Hepatocyte (in vitro differentiated cells): ENCODE measurements at regions not wholly inside any gene's neighbourhood (a gene's known extent, or its start where the extent isn't known, plus 50 kb on each side); places are given as distances from the start of the nearest gene placed in this dataset.

ENCODE experiments used
- EZH2 ChIP-seq: fragments of 200-600 bp; sonication (generic); IDR thresholded peaks from 2 replicates; pipeline ENCODE4 v1.6.1; 2016; ENCODE audit warnings: antibody characterized with exemption, mild to moderate bottlenecking, borderline replicate concordance
- TF ChIP-seq, protein P1 (sequence below): fragments of 200-600 bp; sonication (generic); IDR thresholded peaks from 2 replicates; pipeline ENCODE4 v1.5.1; 2016; ENCODE audit warnings: antibody characterized with exemption, mild to moderate bottlenecking; ENCODE audit not compliant: poor library complexity

- no peak for TF ChIP-seq EZH2
- TF ChIP-seq, protein P1, sequence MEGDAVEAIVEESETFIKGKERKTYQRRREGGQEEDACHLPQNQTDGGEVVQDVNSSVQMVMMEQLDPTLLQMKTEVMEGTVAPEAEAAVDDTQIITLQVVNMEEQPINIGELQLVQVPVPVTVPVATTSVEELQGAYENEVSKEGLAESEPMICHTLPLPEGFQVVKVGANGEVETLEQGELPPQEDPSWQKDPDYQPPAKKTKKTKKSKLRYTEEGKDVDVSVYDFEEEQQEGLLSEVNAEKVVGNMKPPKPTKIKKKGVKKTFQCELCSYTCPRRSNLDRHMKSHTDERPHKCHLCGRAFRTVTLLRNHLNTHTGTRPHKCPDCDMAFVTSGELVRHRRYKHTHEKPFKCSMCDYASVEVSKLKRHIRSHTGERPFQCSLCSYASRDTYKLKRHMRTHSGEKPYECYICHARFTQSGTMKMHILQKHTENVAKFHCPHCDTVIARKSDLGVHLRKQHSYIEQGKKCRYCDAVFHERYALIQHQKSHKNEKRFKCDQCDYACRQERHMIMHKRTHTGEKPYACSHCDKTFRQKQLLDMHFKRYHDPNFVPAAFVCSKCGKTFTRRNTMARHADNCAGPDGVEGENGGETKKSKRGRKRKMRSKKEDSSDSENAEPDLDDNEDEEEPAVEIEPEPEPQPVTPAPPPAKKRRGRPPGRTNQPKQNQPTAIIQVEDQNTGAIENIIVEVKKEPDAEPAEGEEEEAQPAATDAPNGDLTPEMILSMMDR, result no peak
Observed at GRCh38 chr2:59627599-59627998, 925.9 kb downstream of the BCL11A start.
